ENCODE measurements at regions not wholly inside any gene's neighbourhood (a gene's known extent, or its start where the extent isn't known, plus 50 kb on each side); places are given as distances from the start of the nearest gene placed in this dataset.

GRCh38 chr19:27767234-27767633 lies 1445.7 kb downstream of the UQCRFS1 start:
- DNase-seq (ENCODE audit: low read depth, low spot score): no peak
- H3K27ac ChIP-seq (ENCODE audit: insufficient read depth, low read depth, low read length): no peak overlapping the region
- no peaks in the 10 kb centered on the region for H3K4me1 ChIP-seq (ENCODE audit: control insufficient read depth, extremely low read depth, insufficient read depth, low read length)
- TF ChIP-seq, protein P1, sequence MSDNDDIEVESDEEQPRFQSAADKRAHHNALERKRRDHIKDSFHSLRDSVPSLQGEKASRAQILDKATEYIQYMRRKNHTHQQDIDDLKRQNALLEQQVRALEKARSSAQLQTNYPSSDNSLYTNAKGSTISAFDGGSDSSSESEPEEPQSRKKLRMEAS (IDR thresholded peaks at IDR 0.05; ENCODE audit: insufficient read depth, insufficient read length): no peak
- TF ChIP-seq EZH2 (IDR thresholded peaks at IDR 0.05; ENCODE audit: borderline replicate concordance, low read depth, low read length, severe bottlenecking): no peak
- no peak for TF ChIP-seq GATA2 (IDR thresholded peaks at IDR 0.05; ENCODE audit: insufficient read depth, insufficient read length, low read depth, low read length)
- TF ChIP-seq JUN (IDR thresholded peaks at IDR 0.05; ENCODE audit: borderline replicate concordance, insufficient read depth, insufficient read length, low read depth): no peak
- no peak for TF ChIP-seq POLR2AphosphoS5 (IDR thresholded peaks at IDR 0.05; ENCODE audit: insufficient read depth, low read depth, low read length)
- TF ChIP-seq POLR2A (IDR thresholded peaks at IDR 0.05; ENCODE audit: low read depth, low read length): no peak
- no peak for TF ChIP-seq MYC (IDR thresholded peaks at IDR 0.05; ENCODE audit: low read depth, low read length)
- no peak for TF ChIP-seq FOS (IDR thresholded peaks at IDR 0.05; ENCODE audit: borderline replicate concordance, insufficient read depth, low read length)
- TF ChIP-seq, protein P2, sequence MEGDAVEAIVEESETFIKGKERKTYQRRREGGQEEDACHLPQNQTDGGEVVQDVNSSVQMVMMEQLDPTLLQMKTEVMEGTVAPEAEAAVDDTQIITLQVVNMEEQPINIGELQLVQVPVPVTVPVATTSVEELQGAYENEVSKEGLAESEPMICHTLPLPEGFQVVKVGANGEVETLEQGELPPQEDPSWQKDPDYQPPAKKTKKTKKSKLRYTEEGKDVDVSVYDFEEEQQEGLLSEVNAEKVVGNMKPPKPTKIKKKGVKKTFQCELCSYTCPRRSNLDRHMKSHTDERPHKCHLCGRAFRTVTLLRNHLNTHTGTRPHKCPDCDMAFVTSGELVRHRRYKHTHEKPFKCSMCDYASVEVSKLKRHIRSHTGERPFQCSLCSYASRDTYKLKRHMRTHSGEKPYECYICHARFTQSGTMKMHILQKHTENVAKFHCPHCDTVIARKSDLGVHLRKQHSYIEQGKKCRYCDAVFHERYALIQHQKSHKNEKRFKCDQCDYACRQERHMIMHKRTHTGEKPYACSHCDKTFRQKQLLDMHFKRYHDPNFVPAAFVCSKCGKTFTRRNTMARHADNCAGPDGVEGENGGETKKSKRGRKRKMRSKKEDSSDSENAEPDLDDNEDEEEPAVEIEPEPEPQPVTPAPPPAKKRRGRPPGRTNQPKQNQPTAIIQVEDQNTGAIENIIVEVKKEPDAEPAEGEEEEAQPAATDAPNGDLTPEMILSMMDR (IDR thresholded peaks at IDR 0.05; ENCODE audit: extremely low read depth in 1 of 2, insufficient read depth in 1 of 2, low read depth in 1 of 2, low read length in 2 of 2): no peak
- no TSS peak for BruUV-seq (replicated peaks)
- CTCF ChIA-PET: no interaction called here
- H4K20me1 ChIP-seq (replicated peaks; ENCODE audit: control insufficient read depth, extremely low read depth, insufficient read depth, low read length): no peaks in the 10 kb centered on the region
- dilution Hi-C loops (cut with MboI; ENCODE audit: extremely low pct_ligation_motif_present, low sequenced_read_pairs) (no loop called here), intact Hi-C loops (cut with micrococcal nuclease) (no loop called here)
- H3K36me3 ChIP-seq (ENCODE audit: control insufficient read depth in 2 of 2, extremely low read depth in 1 of 2, insufficient read depth in 2 of 2, low read length in 2 of 2): no peaks in the 10 kb centered on the region
- FAIRE-seq: no peak
- H3K9me3 ChIP-seq (replicated peaks; ENCODE audit: control insufficient read depth, insufficient read depth, low read length): peaks cover 2% of the 10 kb centered on the region
- POLR2A ChIA-PET: no interaction called here
- no peak overlapping the region for H2AFZ ChIP-seq (ENCODE audit: low read depth, low read length)
- no peak overlapping the region for H3K9ac ChIP-seq (replicated peaks; ENCODE audit: extremely low read depth, insufficient read depth, low read length)
- H3K79me2 ChIP-seq (ENCODE audit: control insufficient read depth, insufficient read depth, low read length): no peaks in the 10 kb centered on the region
- H3K9me1 ChIP-seq (replicated peaks; ENCODE audit: control insufficient read depth, extremely low read depth, insufficient read depth, low read length): no peaks in the 10 kb centered on the region
- H3K27me3 ChIP-seq (ENCODE audit: control insufficient read depth in 2 of 2, insufficient read depth in 2 of 2, low read length in 2 of 2): no peaks in the 10 kb centered on the region
- no peak overlapping the region for H3K4me3 ChIP-seq (replicated peaks in 1 of 3; ENCODE audit: insufficient read depth in 1 of 3, low read depth in 1 of 3, low read length in 3 of 3)
- no peak overlapping the region for H3K4me2 ChIP-seq (ENCODE audit: insufficient read depth, low read length)

Data from endothelial cell of umbilical vein (primary cell).